ENCODE measurements at regions not wholly inside any gene's neighbourhood (a gene's known extent, or its start where the extent isn't known, plus 50 kb on each side); places are given as distances from the start of the nearest gene placed in this dataset.

DNA sequence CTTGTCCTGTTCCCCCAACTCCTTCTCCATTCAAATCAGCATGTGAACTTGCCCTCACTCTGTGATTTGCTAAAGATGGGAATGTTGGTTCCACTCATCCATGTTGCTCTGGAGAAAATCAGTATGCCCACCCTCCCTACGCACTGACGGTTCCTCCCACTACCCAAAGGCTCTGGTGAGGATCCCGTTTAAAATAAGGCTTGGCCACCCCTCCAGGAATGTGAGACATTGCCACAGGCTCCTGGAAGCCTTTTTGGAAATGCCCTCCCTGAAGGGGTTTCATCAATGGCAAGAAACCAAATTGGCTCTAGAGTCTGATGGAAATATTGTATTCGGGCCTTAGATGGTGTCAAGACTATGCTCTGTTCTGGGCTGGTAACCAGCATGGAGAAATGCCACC, 187.3 kb downstream of the USP12 start:
- no peaks in the 10 kb centered on the region for H3K4me1 ChIP-seq (ENCODE audit: insufficient read depth, low read length)
- H2AFZ ChIP-seq (ENCODE audit: low read depth, low read length) = no peak overlapping the region
- H3K36me3 ChIP-seq (ENCODE audit: insufficient read depth, low read length) = no peaks in the 10 kb centered on the region
- no peaks in the 10 kb centered on the region for H3K27me3 ChIP-seq (ENCODE audit: insufficient read depth, low read length)
- no peaks in the 10 kb centered on the region for H3K9me3 ChIP-seq (ENCODE audit: low read length)
- H3K4me3 ChIP-seq (ENCODE audit: low read length) = no peak overlapping the region

DNA sequence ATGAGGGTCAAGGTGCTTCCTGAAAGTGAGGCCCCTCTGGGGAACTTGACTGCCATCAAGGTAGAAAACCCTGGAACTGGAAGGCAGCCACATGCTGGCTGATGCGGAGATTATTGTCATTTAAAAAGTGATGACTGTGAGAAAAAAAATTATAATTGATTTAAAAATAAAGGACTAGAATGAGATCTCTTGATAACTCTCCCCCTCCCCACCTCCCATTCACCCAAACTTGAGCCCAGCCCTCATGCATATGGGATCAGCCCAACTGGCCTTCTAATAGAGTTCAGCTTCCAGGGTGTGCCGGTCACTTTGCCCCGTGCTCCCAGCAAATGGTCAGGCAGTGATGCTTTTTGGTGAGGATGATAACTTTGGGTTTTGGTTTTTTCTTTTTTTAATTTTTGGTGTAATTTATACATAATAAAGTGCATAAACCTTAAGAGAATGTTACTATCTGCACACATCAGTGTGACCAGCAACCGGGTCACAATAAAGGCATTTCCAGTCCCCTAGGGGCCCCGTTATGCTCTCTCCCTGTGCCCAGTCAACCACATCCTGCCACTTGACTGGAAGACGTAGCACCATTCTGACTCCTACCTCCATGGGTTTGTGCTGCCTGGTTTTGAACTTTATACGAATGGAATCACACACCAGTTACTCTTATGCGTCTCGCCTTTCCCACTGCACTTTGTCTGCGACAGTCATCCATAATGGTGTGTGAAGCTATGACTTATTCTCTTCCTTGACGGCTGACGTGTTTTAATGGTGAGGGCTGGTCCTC, 187.9 kb downstream of the USP12 start:
- H2AFZ ChIP-seq (ENCODE audit: low read depth, low read length) = no peak overlapping the region
- H3K4me1 ChIP-seq (ENCODE audit: insufficient read depth, low read length) = no peaks in the 10 kb centered on the region
- no peaks in the 10 kb centered on the region for H3K36me3 ChIP-seq (ENCODE audit: insufficient read depth, low read length)
- no peaks in the 10 kb centered on the region for H3K27me3 ChIP-seq (ENCODE audit: insufficient read depth, low read length)
- no peaks in the 10 kb centered on the region for H3K9me3 ChIP-seq (ENCODE audit: low read length)
- no peak overlapping the region for H3K4me3 ChIP-seq (ENCODE audit: low read length)

DNA sequence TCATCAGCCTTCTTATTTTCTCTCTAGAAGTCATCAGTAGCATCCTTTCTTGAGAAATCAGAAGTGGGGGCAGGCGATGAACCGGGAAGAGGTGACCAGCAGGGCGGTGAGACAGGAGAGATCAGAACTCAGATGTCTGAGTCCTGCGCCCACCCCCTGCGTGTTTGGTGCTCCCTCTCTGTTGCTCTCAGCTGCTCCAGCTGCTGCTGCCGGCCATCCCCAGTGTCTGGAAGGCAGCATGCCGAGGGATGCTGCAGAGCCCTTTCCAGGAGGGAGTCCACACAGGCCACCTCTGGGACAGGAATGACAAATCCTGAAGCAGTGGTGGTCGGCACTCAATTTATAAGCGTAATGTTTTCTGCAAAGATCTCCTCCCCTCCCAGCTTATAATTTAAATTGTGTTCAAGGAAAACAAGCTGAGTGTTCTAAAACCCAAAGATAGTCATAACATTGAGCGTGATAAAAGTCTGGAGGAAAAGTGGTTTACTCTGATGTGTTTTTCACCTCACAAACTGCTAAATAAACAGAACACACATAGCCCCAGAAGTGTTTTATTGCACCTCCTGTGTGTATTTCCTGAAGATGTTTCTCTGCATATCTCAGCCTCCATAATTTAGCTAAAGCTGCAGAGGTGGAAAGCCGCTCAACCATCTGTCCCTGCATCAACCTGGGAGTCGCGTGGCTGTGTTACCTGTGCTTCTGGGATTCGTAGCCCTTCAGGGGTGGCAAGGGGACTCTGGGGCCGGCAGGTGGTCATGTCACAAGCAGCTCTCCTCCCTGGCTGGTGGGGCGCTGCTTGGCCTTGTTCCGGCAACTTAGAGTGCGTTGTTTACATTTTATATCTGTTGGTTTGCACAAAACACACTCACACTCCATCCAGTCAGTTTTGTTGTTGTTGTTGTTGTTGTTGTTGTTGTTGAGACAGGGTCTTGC, 191.2 kb downstream of the USP12 start:
- Histone ChIP-seq H3K9me3 (ENCODE audit: low read length) (no peaks in the 10 kb centered on the region), H3K4me1 (ENCODE audit: insufficient read depth, low read length) (no peaks in the 10 kb centered on the region), H3K4me3 (ENCODE audit: low read length) (no peak overlapping the region), H3K36me3 (ENCODE audit: insufficient read depth, low read length) (no peaks in the 10 kb centered on the region), H2AFZ (ENCODE audit: low read depth, low read length) (no peak overlapping the region), H3K27me3 (ENCODE audit: insufficient read depth, low read length) (peaks cover 4% of the 10 kb centered on the region)

DNA sequence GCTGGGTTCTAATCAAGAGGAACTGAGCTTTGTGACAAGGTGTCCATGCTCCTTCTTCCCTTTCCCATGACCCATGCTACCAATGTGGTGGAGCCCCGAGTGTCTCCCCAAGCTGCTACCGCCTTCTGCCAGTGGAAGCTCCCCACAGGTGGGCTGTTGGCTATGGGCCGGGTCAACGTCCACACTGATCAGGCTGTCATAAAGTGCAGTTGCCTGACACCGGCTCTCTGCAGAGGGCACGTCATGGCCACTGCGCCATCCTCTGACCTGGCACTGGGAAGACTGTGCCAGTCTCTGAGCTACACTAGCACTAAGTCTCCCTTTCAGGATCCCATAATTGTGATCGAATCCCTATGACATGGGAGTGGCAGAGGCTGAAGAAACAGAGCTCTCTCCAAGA, 192.3 kb downstream of the USP12 start:
- Histone ChIP-seq H3K27me3 (ENCODE audit: insufficient read depth, low read length) (peaks cover 4% of the 10 kb centered on the region), H3K4me3 (ENCODE audit: low read length) (no peak overlapping the region), H3K4me1 (ENCODE audit: insufficient read depth, low read length) (no peaks in the 10 kb centered on the region), H3K36me3 (ENCODE audit: insufficient read depth, low read length) (no peaks in the 10 kb centered on the region), H2AFZ (ENCODE audit: low read depth, low read length) (no peak overlapping the region), H3K9me3 (ENCODE audit: low read length) (no peaks in the 10 kb centered on the region)

DNA sequence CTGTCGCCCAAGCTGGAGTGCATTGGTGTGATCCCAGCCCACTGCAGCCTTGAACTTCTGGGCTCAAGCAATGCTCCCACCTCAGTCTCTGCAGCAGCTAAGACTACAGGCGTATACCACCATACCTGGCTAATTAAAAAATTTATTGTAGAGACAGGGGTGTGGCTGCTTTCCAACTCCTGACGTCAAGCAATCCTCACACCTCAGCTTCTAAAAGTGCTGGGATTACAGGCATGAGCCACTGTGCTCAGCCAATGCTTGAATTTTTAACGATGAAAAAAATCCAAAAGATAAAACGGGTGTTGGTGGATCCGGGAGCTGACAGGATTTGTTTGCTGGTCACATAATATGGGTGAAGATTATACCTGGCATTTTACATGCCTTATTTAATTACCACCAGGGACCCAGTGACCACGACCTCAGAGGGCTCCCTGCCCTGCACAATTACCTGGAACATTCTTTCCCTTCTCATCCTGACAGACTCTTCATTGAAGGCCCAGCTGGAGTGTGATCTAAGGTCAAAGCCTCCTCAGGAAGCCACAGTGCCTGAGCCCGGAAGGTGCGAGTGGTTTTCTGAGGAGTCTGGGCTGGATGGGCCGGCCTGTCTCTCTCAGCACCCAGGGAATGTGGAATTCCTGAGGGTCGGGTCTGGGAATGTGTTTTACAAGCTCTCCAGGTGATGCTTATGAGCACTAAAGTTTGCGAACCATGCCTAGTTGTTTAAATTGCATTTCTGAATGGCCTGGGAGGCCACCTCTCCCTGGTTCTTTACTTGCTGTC, 193.3 kb downstream of the USP12 start:
- Histone ChIP-seq H3K4me3 (ENCODE audit: low read length) (no peak overlapping the region), H3K27me3 (ENCODE audit: insufficient read depth, low read length) (peaks cover 7% of the 10 kb centered on the region), H2AFZ (ENCODE audit: low read depth, low read length) (no peak overlapping the region), H3K9me3 (ENCODE audit: low read length) (no peaks in the 10 kb centered on the region), H3K4me1 (ENCODE audit: insufficient read depth, low read length) (no peaks in the 10 kb centered on the region), H3K36me3 (ENCODE audit: insufficient read depth, low read length) (no peaks in the 10 kb centered on the region)

DNA sequence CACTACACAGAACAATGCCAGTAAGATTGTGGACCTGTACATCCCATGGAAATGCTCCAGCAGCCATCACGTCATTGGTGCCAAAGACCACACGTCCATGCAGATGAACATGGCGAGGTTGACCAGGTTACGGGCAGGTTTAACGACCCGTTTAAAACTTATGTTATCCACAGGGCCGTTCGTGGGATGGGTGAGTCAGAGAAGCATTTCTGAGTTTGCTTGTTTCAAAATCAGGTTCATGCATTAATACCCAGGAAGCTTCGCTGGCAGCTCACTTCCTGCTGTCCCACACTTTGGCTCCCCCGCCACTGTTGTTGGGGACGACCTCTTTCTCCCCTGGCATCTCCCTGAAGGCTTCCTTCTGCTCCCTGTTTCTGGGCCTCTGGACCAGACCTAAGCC, 194.1 kb downstream of the USP12 start:
- Histone ChIP-seq H3K27me3 (ENCODE audit: insufficient read depth, low read length) (peaks cover 7% of the 10 kb centered on the region), H3K9me3 (ENCODE audit: low read length) (no peaks in the 10 kb centered on the region), H2AFZ (ENCODE audit: low read depth, low read length) (no peak overlapping the region), H3K4me3 (ENCODE audit: low read length) (no peak overlapping the region), H3K4me1 (ENCODE audit: insufficient read depth, low read length) (no peaks in the 10 kb centered on the region), H3K36me3 (ENCODE audit: insufficient read depth, low read length) (no peaks in the 10 kb centered on the region)

DNA sequence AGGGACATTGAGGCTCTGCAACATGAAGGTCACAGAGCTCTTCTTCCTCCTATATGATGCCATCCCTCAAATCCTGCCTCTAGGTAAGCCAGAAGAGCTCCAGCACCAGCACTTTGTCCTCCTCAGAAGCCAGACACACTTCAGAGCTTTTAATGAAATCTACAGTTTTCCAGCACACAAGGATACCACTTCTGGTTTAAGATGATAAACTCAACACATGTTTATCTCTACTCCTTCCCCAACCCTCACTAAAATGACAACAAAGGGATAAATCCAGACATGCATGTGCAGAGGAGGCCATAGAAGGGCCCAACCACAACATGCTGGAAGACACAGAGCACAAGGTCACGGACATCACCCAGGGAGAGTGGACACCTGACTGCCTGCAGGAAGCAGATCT, 195.3 kb downstream of the USP12 start:
- H3K9me3 ChIP-seq (ENCODE audit: low read length) = no peaks in the 10 kb centered on the region
- H3K36me3 ChIP-seq (ENCODE audit: insufficient read depth, low read length) = no peaks in the 10 kb centered on the region
- H3K27me3 ChIP-seq (ENCODE audit: insufficient read depth, low read length) = peaks cover 7% of the 10 kb centered on the region
- no peak overlapping the region for H3K4me3 ChIP-seq (ENCODE audit: low read length)
- no peaks in the 10 kb centered on the region for H3K4me1 ChIP-seq (ENCODE audit: insufficient read depth, low read length)
- no peak overlapping the region for H2AFZ ChIP-seq (ENCODE audit: low read depth, low read length)

DNA sequence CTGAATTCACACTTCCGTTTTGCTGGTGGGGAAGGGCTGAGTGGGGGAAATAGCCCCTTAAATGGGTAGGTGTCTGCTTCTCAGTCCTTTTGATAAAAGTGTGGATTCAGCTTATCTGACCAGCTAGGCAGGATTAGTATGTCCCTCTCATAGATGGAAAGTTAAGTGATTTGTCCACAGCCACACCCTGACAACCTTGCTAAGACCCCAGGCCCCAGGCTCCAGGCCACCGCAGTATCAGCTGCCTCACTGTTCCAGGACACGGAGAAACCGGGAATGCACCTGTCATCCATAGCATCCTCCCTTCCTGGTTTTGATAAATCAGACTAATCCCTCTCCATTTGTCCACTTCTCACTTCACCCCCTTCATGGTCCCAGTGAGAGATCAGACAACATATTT, 197.7 kb downstream of the USP12 start:
- no peaks in the 10 kb centered on the region for H3K4me1 ChIP-seq (ENCODE audit: insufficient read depth, low read length)

DNA sequence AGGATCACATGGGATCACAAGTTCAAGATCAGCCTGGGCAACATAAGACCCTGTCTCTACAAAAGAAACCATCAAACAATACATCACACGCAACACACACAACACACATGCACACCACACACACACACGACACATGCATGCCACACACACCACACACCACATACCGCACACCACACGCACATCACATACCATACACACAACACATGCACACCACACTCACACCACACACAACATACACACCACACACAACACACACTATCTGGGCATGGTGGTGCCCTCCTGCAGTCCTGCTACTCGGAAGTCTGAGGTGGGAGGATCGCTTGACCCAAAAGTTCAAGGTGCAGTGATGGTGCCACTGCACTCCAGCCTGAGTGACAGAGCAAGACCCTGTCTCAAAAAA, 198.3 kb downstream of the USP12 start:
- no peaks in the 10 kb centered on the region for H3K4me1 ChIP-seq (ENCODE audit: insufficient read depth, low read length)
- H3K9me3 ChIP-seq (ENCODE audit: low read length) = no peaks in the 10 kb centered on the region
- no peaks in the 10 kb centered on the region for H3K36me3 ChIP-seq (ENCODE audit: insufficient read depth, low read length)
- H3K4me3 ChIP-seq (ENCODE audit: low read length) = no peak overlapping the region
- no peak overlapping the region for H2AFZ ChIP-seq (ENCODE audit: low read depth, low read length)
- peaks cover 13% of the 10 kb centered on the region for H3K27me3 ChIP-seq (ENCODE audit: insufficient read depth, low read length)

More for the DNA sequence above, 197.7 kb downstream of the USP12 start:
- H2AFZ ChIP-seq (ENCODE audit: low read depth, low read length) = no peak overlapping the region
- no peaks in the 10 kb centered on the region for H3K9me3 ChIP-seq (ENCODE audit: low read length)
- H3K27me3 ChIP-seq (ENCODE audit: insufficient read depth, low read length) = peaks cover 7% of the 10 kb centered on the region
- H3K4me3 ChIP-seq (ENCODE audit: low read length) = no peak overlapping the region
- H3K36me3 ChIP-seq (ENCODE audit: insufficient read depth, low read length) = no peaks in the 10 kb centered on the region

DNA sequence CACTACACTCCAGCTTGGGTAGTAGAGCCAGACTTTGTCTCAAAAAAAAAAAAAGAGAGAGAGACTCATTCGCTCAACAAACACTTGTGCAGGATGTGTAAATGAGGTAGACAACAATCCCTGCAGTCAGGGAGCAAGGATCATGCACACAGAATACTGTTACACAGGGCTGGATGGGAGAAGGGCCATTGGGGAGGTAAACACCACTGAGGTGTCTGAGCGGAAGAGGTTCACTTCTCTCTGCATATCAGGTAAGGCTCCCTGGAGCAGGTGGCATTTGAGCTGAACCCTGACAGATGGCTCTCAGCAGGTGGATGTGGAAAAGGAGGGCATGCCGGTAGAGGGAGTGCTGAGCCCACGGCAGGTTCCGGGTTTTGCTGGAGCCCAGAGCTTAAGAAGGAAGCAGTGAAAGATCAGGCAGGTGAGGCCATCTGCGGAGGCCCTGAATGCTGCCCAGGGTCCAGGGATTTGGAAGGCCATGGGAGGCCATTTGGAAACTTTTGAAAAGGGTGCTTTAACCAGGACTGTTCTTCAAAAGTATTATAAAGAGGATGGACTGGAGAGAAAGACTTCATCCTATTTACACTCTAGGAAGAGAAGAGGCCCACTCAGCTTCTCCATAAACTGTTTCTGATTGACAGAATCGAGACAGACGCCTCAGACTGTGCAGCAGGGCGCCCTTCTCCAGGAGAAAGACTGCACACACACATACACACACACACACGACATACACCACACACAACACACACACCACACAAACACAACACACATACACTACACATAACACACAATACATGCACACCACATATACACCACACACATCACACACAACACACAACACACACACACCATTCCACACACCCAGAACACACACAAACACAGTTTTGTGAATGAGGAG, 199.4 kb downstream of the USP12 start:
- H2AFZ ChIP-seq (ENCODE audit: low read depth, low read length) = no peak overlapping the region
- H3K4me3 ChIP-seq (ENCODE audit: low read length) = no peak overlapping the region
- no peaks in the 10 kb centered on the region for H3K36me3 ChIP-seq (ENCODE audit: insufficient read depth, low read length)
- peaks cover 19% of the 10 kb centered on the region for H3K27me3 ChIP-seq (ENCODE audit: insufficient read depth, low read length)
- H3K9me3 ChIP-seq (ENCODE audit: low read length) = no peaks in the 10 kb centered on the region
- no peaks in the 10 kb centered on the region for H3K4me1 ChIP-seq (ENCODE audit: insufficient read depth, low read length)

DNA sequence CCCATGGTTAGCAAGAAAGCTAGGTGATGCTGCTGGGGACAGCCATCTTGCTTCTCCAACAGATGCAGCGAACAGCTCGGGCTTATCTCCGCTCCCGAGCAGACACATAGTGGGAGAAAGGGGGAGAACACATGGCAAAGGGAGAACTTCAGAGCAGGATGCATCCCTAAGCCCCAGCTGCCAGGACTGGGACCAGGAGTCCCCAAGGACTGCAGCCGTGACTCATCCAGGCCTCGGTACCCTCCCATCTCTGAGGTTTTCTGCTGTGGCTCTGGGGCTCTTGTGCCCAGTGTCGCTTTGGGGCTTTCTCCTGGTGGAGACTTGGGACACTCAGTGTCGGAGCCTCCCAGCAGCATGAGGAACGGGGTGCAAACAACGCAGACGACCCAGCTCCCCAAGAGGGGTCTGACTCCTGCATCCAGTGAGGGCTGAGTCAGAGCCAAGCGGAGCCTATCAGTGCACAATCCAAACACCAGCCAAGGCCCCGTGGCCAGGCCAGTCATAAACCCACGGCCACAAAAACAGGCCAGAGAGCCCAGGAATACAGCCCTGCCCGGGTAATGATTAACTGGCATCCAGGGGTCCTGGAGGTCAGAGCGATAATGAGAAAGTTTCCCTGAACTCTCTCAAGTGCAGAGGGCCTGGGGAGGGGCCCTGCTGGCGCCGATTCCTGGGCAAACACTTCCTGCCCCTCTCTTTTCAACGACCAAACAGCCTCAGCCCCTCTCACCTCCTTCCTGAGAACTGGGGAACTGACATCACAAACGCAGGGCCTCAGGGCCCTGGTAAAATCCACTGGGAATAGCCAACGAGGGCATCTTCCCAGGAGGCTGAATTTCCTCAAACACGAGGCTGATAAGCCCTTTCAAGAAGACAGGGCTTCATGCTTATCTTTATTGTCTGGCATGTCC, 202.9 kb downstream of the USP12 start:
- H3K27me3 ChIP-seq (ENCODE audit: insufficient read depth, low read length) = peaks cover 28% of the 10 kb centered on the region
- H2AFZ ChIP-seq (ENCODE audit: low read depth, low read length) = no peak overlapping the region
- no peaks in the 10 kb centered on the region for H3K4me1 ChIP-seq (ENCODE audit: insufficient read depth, low read length)
- no peaks in the 10 kb centered on the region for H3K9me3 ChIP-seq (ENCODE audit: low read length)
- no peaks in the 10 kb centered on the region for H3K36me3 ChIP-seq (ENCODE audit: insufficient read depth, low read length)
- no peak overlapping the region for H3K4me3 ChIP-seq (ENCODE audit: low read length)
